ENCODE measurements at regions not wholly inside any gene's neighbourhood (a gene's known extent, or its start where the extent isn't known, plus 50 kb on each side); places are given as distances from the start of the nearest gene placed in this dataset.

GRCh38 chr15:69732133-69732532, 279.5 kb downstream of the RPLP1 start:
- no peaks in the 10 kb centered on the region for H3K36me3 Mint-ChIP-seq (ENCODE audit: insufficient read depth)
- H3K4me1 Mint-ChIP-seq = peaks cover 9% of the 10 kb centered on the region
- H3K27me3 Mint-ChIP-seq = no peaks in the 10 kb centered on the region
- no peak overlapping the region for H3K4me3 Mint-ChIP-seq
- DNase-seq (ENCODE audit: low spot score in 2 of 2) (no peak), ATAC-seq (replicated peaks; ENCODE audit: extremely low read depth, poor library complexity, severe bottlenecking) (no peak)
- H3K27ac Mint-ChIP-seq (ENCODE audit: low read depth) = no peak overlapping the region
- no peaks in the 10 kb centered on the region for H3K9me3 Mint-ChIP-seq

- Mint-ChIP-seq H3K9me3 (no peaks in the 10 kb centered on the region), H3K4me3 (no peak overlapping the region), H3K4me1 (peaks cover 7% of the 10 kb centered on the region), H3K27ac (ENCODE audit: low read depth) (no peak overlapping the region), H3K36me3 (ENCODE audit: insufficient read depth) (no peaks in the 10 kb centered on the region), H3K27me3 (no peaks in the 10 kb centered on the region)
- no peak for ATAC-seq (replicated peaks; ENCODE audit: extremely low read depth, poor library complexity, severe bottlenecking)
- DNase-seq (ENCODE audit: low spot score in 2 of 2) = no peak
Measured at GRCh38 chr15:69734699-69735098, 282.1 kb downstream of the RPLP1 start.

GRCh38 chr15:69735121-69735520, 282.5 kb downstream of the RPLP1 start:
- no peaks in the 10 kb centered on the region for H3K9me3 Mint-ChIP-seq
- H3K4me1 Mint-ChIP-seq = peaks cover 7% of the 10 kb centered on the region
- no peak for ATAC-seq (replicated peaks; ENCODE audit: extremely low read depth, poor library complexity, severe bottlenecking)
- H3K27me3 Mint-ChIP-seq = no peaks in the 10 kb centered on the region
- H3K27ac Mint-ChIP-seq (ENCODE audit: low read depth) = no peak overlapping the region
- no peak overlapping the region for H3K4me3 Mint-ChIP-seq
- H3K36me3 Mint-ChIP-seq (ENCODE audit: insufficient read depth) = no peaks in the 10 kb centered on the region
- no peak for DNase-seq (ENCODE audit: low spot score in 2 of 2)

GRCh38 chr15:69736161-69736560, 283.5 kb downstream of the RPLP1 start:
- no peak for ATAC-seq (replicated peaks; ENCODE audit: extremely low read depth, poor library complexity, severe bottlenecking)
- H3K9me3 Mint-ChIP-seq = no peaks in the 10 kb centered on the region
- H3K27me3 Mint-ChIP-seq = no peaks in the 10 kb centered on the region
- no peaks in the 10 kb centered on the region for H3K36me3 Mint-ChIP-seq (ENCODE audit: insufficient read depth)
- H3K4me3 Mint-ChIP-seq = no peak overlapping the region
- no peak overlapping the region for H3K27ac Mint-ChIP-seq (ENCODE audit: low read depth)
- DNase-seq (ENCODE audit: low spot score in 2 of 2) = no peak
- H3K4me1 Mint-ChIP-seq = peaks cover 7% of the 10 kb centered on the region

GRCh38 chr15:69737916-69738315, 285.3 kb downstream of the RPLP1 start:
- DNase-seq (ENCODE audit: low spot score in 2 of 2) (no peak), ATAC-seq (replicated peaks; ENCODE audit: extremely low read depth, poor library complexity, severe bottlenecking) (no peak)
- Mint-ChIP-seq H3K27me3 (no peaks in the 10 kb centered on the region), H3K4me3 (no peak overlapping the region), H3K27ac (ENCODE audit: low read depth) (no peak overlapping the region), H3K4me1 (peaks cover 8% of the 10 kb centered on the region), H3K9me3 (no peaks in the 10 kb centered on the region), H3K36me3 (ENCODE audit: insufficient read depth) (no peaks in the 10 kb centered on the region)

- Mint-ChIP-seq H3K27me3 (no peaks in the 10 kb centered on the region), H3K4me3 (no peak overlapping the region), H3K9me3 (no peaks in the 10 kb centered on the region), H3K36me3 (ENCODE audit: insufficient read depth) (no peaks in the 10 kb centered on the region), H3K27ac (ENCODE audit: low read depth) (no peak overlapping the region), H3K4me1 (peaks cover 27% of the 10 kb centered on the region)
- DNase-seq (ENCODE audit: low spot score in 2 of 2) (no peak), ATAC-seq (replicated peaks; ENCODE audit: extremely low read depth, poor library complexity, severe bottlenecking) (no peak)
Measured at GRCh38 chr15:69740684-69741083, 288.1 kb downstream of the RPLP1 start.

- Mint-ChIP-seq H3K9me3 (no peaks in the 10 kb centered on the region), H3K4me1 (peaks cover 32% of the 10 kb centered on the region), H3K27me3 (no peaks in the 10 kb centered on the region), H3K4me3 (no peak overlapping the region), H3K36me3 (ENCODE audit: insufficient read depth) (no peaks in the 10 kb centered on the region), H3K27ac (ENCODE audit: low read depth) (no peak overlapping the region)
- no peak for ATAC-seq (replicated peaks; ENCODE audit: extremely low read depth, poor library complexity, severe bottlenecking)
- no peak for DNase-seq (ENCODE audit: low spot score in 2 of 2)
Measured at GRCh38 chr15:69742361-69742760, 289.7 kb downstream of the RPLP1 start.

GRCh38 chr15:69743091-69743490, 290.5 kb downstream of the RPLP1 start:
- Mint-ChIP-seq H3K4me3 (no peak overlapping the region), H3K27ac (ENCODE audit: low read depth) (no peak overlapping the region), H3K4me1 (peaks cover 35% of the 10 kb centered on the region), H3K27me3 (no peaks in the 10 kb centered on the region), H3K9me3 (no peaks in the 10 kb centered on the region), H3K36me3 (ENCODE audit: insufficient read depth) (no peaks in the 10 kb centered on the region)
- ATAC-seq (replicated peaks; ENCODE audit: extremely low read depth, poor library complexity, severe bottlenecking) = no peak
- DNase-seq (ENCODE audit: low spot score in 2 of 2) = no peak

GRCh38 chr15:69744391-69745162, 292.0 kb downstream of the RPLP1 start:
- Mint-ChIP-seq H3K36me3 (ENCODE audit: insufficient read depth) (peaks cover 2% of the 10 kb centered on the region), H3K27ac (ENCODE audit: low read depth) (no peak overlapping the region), H3K4me1 (peaks cover 40% of the 10 kb centered on the region), H3K27me3 (no peaks in the 10 kb centered on the region), H3K4me3 (no peak overlapping the region), H3K9me3 (no peaks in the 10 kb centered on the region)
- DNase-seq (ENCODE audit: low spot score in 2 of 2) (no peak), ATAC-seq (replicated peaks; ENCODE audit: extremely low read depth, poor library complexity, severe bottlenecking) (no peak)

GRCh38 chr15:69747193-69747592, 294.6 kb downstream of the RPLP1 start:
- Mint-ChIP-seq H3K27me3 (no peaks in the 10 kb centered on the region), H3K4me3 (no peak overlapping the region), H3K9me3 (no peaks in the 10 kb centered on the region), H3K36me3 (ENCODE audit: insufficient read depth) (peaks cover 2% of the 10 kb centered on the region), H3K4me1 (peaks cover 63% of the 10 kb centered on the region), H3K27ac (ENCODE audit: low read depth) (no peak overlapping the region)
- DNase-seq (ENCODE audit: low spot score in 2 of 2) = no peak
- no peak for ATAC-seq (replicated peaks; ENCODE audit: extremely low read depth, poor library complexity, severe bottlenecking)

- ATAC-seq (replicated peaks; ENCODE audit: extremely low read depth, poor library complexity, severe bottlenecking) (no peak), DNase-seq (ENCODE audit: low spot score in 2 of 2) (no peak)
- Mint-ChIP-seq H3K27ac (ENCODE audit: low read depth) (no peak overlapping the region), H3K4me3 (no peak overlapping the region), H3K9me3 (no peaks in the 10 kb centered on the region), H3K27me3 (no peaks in the 10 kb centered on the region), H3K4me1 (peaks cover 65% of the 10 kb centered on the region), H3K36me3 (ENCODE audit: insufficient read depth) (peaks cover 2% of the 10 kb centered on the region)
Measured at GRCh38 chr15:69748131-69748530, 295.5 kb downstream of the RPLP1 start.

GRCh38 chr15:69748576-69749185, 296.1 kb downstream of the RPLP1 start:
- no peak for DNase-seq (ENCODE audit: low spot score in 2 of 2)
- no peaks in the 10 kb centered on the region for H3K9me3 Mint-ChIP-seq
- peaks cover 61% of the 10 kb centered on the region for H3K4me1 Mint-ChIP-seq
- no peak for ATAC-seq (replicated peaks; ENCODE audit: extremely low read depth, poor library complexity, severe bottlenecking)
- H3K27ac Mint-ChIP-seq (ENCODE audit: low read depth) = no peak overlapping the region
- H3K27me3 Mint-ChIP-seq = no peaks in the 10 kb centered on the region
- H3K36me3 Mint-ChIP-seq (ENCODE audit: insufficient read depth) = peaks cover 2% of the 10 kb centered on the region
- H3K4me3 Mint-ChIP-seq = no peak overlapping the region

GRCh38 chr15:69749274-69749673, 296.7 kb downstream of the RPLP1 start:
- no peak overlapping the region for H3K27ac Mint-ChIP-seq (ENCODE audit: low read depth)
- no peaks in the 10 kb centered on the region for H3K27me3 Mint-ChIP-seq
- peaks cover 56% of the 10 kb centered on the region for H3K4me1 Mint-ChIP-seq
- no peak overlapping the region for H3K4me3 Mint-ChIP-seq
- DNase-seq (ENCODE audit: low spot score in 2 of 2) (no peak), ATAC-seq (replicated peaks; ENCODE audit: extremely low read depth, poor library complexity, severe bottlenecking) (no peak)
- H3K36me3 Mint-ChIP-seq (ENCODE audit: insufficient read depth) = peaks cover 2% of the 10 kb centered on the region
- H3K9me3 Mint-ChIP-seq = no peaks in the 10 kb centered on the region

All from central memory CD8-positive, alpha-beta T cell (primary cell).